Endothelial cell (in vitro differentiated cells): ENCODE measurements at regions not wholly inside any gene's neighbourhood (a gene's known extent, or its start where the extent isn't known, plus 50 kb on each side); places are given as distances from the start of the nearest gene placed in this dataset.

ENCODE experiments used
- DNase-seq: peaks from one replicate; pipeline ENCODE4 v3.0.0; 2021; ENCODE audit warnings: low spot score
- H3K27ac Mint-ChIP-seq: one replicate; pipeline ENCODE4 v1.8.0; 2021; ENCODE audit warnings: mixed read lengths, inconsistent platforms; ENCODE audit not compliant: unreplicated experiment
- H3K27me3 Mint-ChIP-seq: one replicate; pipeline ENCODE4 v1.8.0; 2021; ENCODE audit warnings: mild to moderate bottlenecking, moderate library complexity, mixed read lengths, inconsistent platforms; ENCODE audit not compliant: unreplicated experiment
- H3K36me3 Mint-ChIP-seq: one replicate; pipeline ENCODE4 v1.8.0; 2021; ENCODE audit warnings: mild to moderate bottlenecking, low read depth, mixed read lengths, inconsistent platforms; ENCODE audit not compliant: unreplicated experiment
- H3K4me1 Mint-ChIP-seq: one replicate; pipeline ENCODE4 v1.8.0; 2021; ENCODE audit warnings: mild to moderate bottlenecking, mixed read lengths, inconsistent platforms; ENCODE audit not compliant: unreplicated experiment
- H3K4me3 Mint-ChIP-seq: one replicate; pipeline ENCODE4 v1.8.0; 2021; ENCODE audit warnings: mild to moderate bottlenecking, mixed read lengths, inconsistent platforms; ENCODE audit not compliant: unreplicated experiment
- H3K9me3 Mint-ChIP-seq: one replicate; pipeline ENCODE4 v1.8.0; 2021; ENCODE audit warnings: mixed read lengths, inconsistent platforms; ENCODE audit not compliant: unreplicated experiment
- CTCF ChIP-seq: fragments of 200-600 bp; sonication (generic); IDR thresholded peaks from one replicate; pipeline ENCODE4 v1.5.0; 2021; ENCODE audit warnings: antibody characterized with exemption; ENCODE audit not compliant: unreplicated experiment

GRCh38 chr3:152930516-152930915 lies 95.6 kb downstream of the P2RY1 start:
- H3K36me3 Mint-ChIP-seq, result no peaks in the 10 kb centered on the region
- no peaks in the 10 kb centered on the region for H3K9me3 Mint-ChIP-seq
- H3K27me3 Mint-ChIP-seq, result peaks cover 1% of the 10 kb centered on the region
- no peak for TF ChIP-seq CTCF
- H3K27ac Mint-ChIP-seq, result no peak overlapping the region
- H3K4me1 Mint-ChIP-seq, result no peaks in the 10 kb centered on the region
- no peak overlapping the region for H3K4me3 Mint-ChIP-seq
- no peak for DNase-seq

- no peaks in the 10 kb centered on the region for H3K4me1 Mint-ChIP-seq
- peaks cover 1% of the 10 kb centered on the region for H3K27me3 Mint-ChIP-seq
- H3K4me3 Mint-ChIP-seq, result no peak overlapping the region
- H3K9me3 Mint-ChIP-seq, result no peaks in the 10 kb centered on the region
- TF ChIP-seq CTCF, result no peak
- DNase-seq, result no peak
- H3K36me3 Mint-ChIP-seq, result no peaks in the 10 kb centered on the region
- H3K27ac Mint-ChIP-seq, result no peak overlapping the region
Measured at GRCh38 chr3:152937234-152937633, 102.3 kb downstream of the P2RY1 start.

- H3K4me1 Mint-ChIP-seq, result peaks cover 10% of the 10 kb centered on the region
- H3K4me3 Mint-ChIP-seq, result no peak overlapping the region
- H3K9me3 Mint-ChIP-seq, result no peaks in the 10 kb centered on the region
- TF ChIP-seq CTCF, result peak; percentile 20
- H3K36me3 Mint-ChIP-seq, result no peaks in the 10 kb centered on the region
- H3K27ac Mint-ChIP-seq, result no peak overlapping the region
- no peaks in the 10 kb centered on the region for H3K27me3 Mint-ChIP-seq
- DNase-seq, result no peak
Measured at GRCh38 chr3:152938974-152939636, 104.2 kb downstream of the P2RY1 start.

GRCh38 chr3:152941859-152942258 lies 106.9 kb downstream of the P2RY1 start:
- no peaks in the 10 kb centered on the region for H3K27me3 Mint-ChIP-seq
- no peak overlapping the region for H3K27ac Mint-ChIP-seq
- no peaks in the 10 kb centered on the region for H3K36me3 Mint-ChIP-seq
- no peak for DNase-seq
- TF ChIP-seq CTCF, result no peak
- H3K4me3 Mint-ChIP-seq, result no peak overlapping the region
- no peaks in the 10 kb centered on the region for H3K9me3 Mint-ChIP-seq
- H3K4me1 Mint-ChIP-seq, result peaks cover 11% of the 10 kb centered on the region

GRCh38 chr3:152942366-152942765 lies 107.4 kb downstream of the P2RY1 start:
- Mint-ChIP-seq H3K36me3 (no peaks in the 10 kb centered on the region), H3K27ac (no peak overlapping the region), H3K27me3 (no peaks in the 10 kb centered on the region), H3K9me3 (no peaks in the 10 kb centered on the region), H3K4me1 (peaks cover 11% of the 10 kb centered on the region), H3K4me3 (no peak overlapping the region)
- TF ChIP-seq CTCF, result no peak
- no peak for DNase-seq
